CD4-positive, alpha-beta T cell (primary cell): ENCODE measurements at regions not wholly inside any gene's neighbourhood (a gene's known extent, or its start where the extent isn't known, plus 50 kb on each side); places are given as distances from the start of the nearest gene placed in this dataset.

Experiments used
- ATAC-seq: fragments of 200-7000 bp; cut with Tn5 transposase; one replicate; pipeline ENCODE4 v1.10.0; 2022; ENCODE audit warnings: mild to moderate bottlenecking; ENCODE audit not compliant: poor library complexity
- CTCF ChIA-PET: fragments of 350-600 bp; sonication (Branson Sonifier 250); formaldehyde crosslinking; loops from one replicate; lab custom pipeline; 2021; ENCODE audit warnings: antibody characterized with exemption, inconsistent platforms; lab: Charles Lee
- POLR2A ChIA-PET: fragments of 350-600 bp; sonication (Branson Sonifier 250); formaldehyde crosslinking; loops from one replicate; lab custom pipeline; 2021; ENCODE audit warnings: antibody characterized with exemption, inconsistent platforms; lab: Charles Lee
- DNase-seq, 14 experiments: peaks; one replicate each; pipeline ENCODE4 v3.0.0-alpha.2; 2013 to 2020; ENCODE audit warnings: mixed read lengths in 2 of 14
- H3K27ac ChIP-seq, 2 donors: one replicate each; pipeline versions ENCODE4 v1.5.1 to v1.7.0; 2013; ENCODE audit warnings: low read length in 2 of 2, low read depth in 1 of 2, mild to moderate bottlenecking in 1 of 2
- H3K27me3 ChIP-seq, 2 experiments: 1 replicate in 1 of 2; 2 replicates in 1 of 2; pipeline versions ENCODE4 v1.6.1 to v1.7.0; 2013; ENCODE audit warnings: low read length in 2 of 2, control low read depth in 1 of 2, mild to moderate bottlenecking in 1 of 2, moderate library complexity in 1 of 2; ENCODE audit not compliant: insufficient read depth in 2 of 2, control insufficient read depth in 1 of 2
- H3K36me3 ChIP-seq: one replicate; pipeline ENCODE4 v1.6.1; 2013; ENCODE audit warnings: low read length, control low read depth; ENCODE audit not compliant: insufficient read depth
- H3K4me1 ChIP-seq: one replicate; pipeline ENCODE4 v1.6.1; 2013; ENCODE audit warnings: low read length, control low read depth; ENCODE audit not compliant: insufficient read depth
- H3K4me3 ChIP-seq: one replicate; pipeline ENCODE4 v1.5.1; 2013; ENCODE audit warnings: mild to moderate bottlenecking, low read length, moderate library complexity
- H3K9me3 ChIP-seq, 2 experiments: 1 replicate in 1 of 2; 2 replicates in 1 of 2; pipeline versions ENCODE4 v1.6.1 to v1.7.0; 2013; ENCODE audit warnings: low read length in 2 of 2, mild to moderate bottlenecking in 2 of 2, control low read depth in 1 of 2, moderate library complexity in 1 of 2; ENCODE audit not compliant: control insufficient read depth in 1 of 2, insufficient read depth in 1 of 2
- H3K27ac Mint-ChIP-seq: one replicate; pipeline ENCODE4 v1.8.0; 2020; ENCODE audit warnings: mixed read lengths
- H3K27me3 Mint-ChIP-seq: one replicate; pipeline ENCODE4 v1.8.0; 2021; ENCODE audit warnings: mixed read lengths
- H3K36me3 Mint-ChIP-seq: one replicate; pipeline ENCODE4 v1.8.0; 2021; ENCODE audit warnings: low read depth, mixed read lengths
- H3K4me1 Mint-ChIP-seq: one replicate; pipeline ENCODE4 v1.8.0; 2021; ENCODE audit warnings: low read depth, mixed read lengths
- H3K4me3 Mint-ChIP-seq: one replicate; pipeline ENCODE4 v1.8.0; 2020; ENCODE audit warnings: mild to moderate bottlenecking, mixed read lengths
- H3K9me3 Mint-ChIP-seq: one replicate; pipeline ENCODE4 v1.8.0; 2020; ENCODE audit warnings: mixed read lengths
- intact Hi-C, 2 experiments: fragments of 100-400 bp; cut with DNase I in 1 of 2; cut with micrococcal nuclease in 1 of 2; formaldehyde crosslinking; loops; one replicate each; pipeline versions ENCODE4 v1.15.1 to v1.9.0; 2023 to 2025; cut with DNase I, micrococcal nuclease
- TF ChIP-seq, protein P1 (sequence below): fragments of 200-600 bp; IDR thresholded peaks from one replicate; pipeline ENCODE4 v1.8.0; 2022; ENCODE audit warnings: antibody characterized with exemption, mild to moderate bottlenecking

GRCh38 chr10:130471486-130471885 lies 335.3 kb downstream of the GLRX3 start:
- peaks cover 0 to 3% of the 10 kb centered on the region in 2 experiments for H3K27me3 ChIP-seq
- H3K36me3 ChIP-seq = no peaks in the 10 kb centered on the region
- ATAC-seq (no peak), DNase-seq (no peak)
- ChIA-PET CTCF (no interaction called here), POLR2A (no interaction called here)
- peaks cover 0 to 29% of the 10 kb centered on the region in 2 experiments for H3K9me3 ChIP-seq
- H3K36me3 Mint-ChIP-seq = no peaks in the 10 kb centered on the region
- peaks cover 7% of the 10 kb centered on the region for H3K9me3 Mint-ChIP-seq
- TF ChIP-seq, protein P1, sequence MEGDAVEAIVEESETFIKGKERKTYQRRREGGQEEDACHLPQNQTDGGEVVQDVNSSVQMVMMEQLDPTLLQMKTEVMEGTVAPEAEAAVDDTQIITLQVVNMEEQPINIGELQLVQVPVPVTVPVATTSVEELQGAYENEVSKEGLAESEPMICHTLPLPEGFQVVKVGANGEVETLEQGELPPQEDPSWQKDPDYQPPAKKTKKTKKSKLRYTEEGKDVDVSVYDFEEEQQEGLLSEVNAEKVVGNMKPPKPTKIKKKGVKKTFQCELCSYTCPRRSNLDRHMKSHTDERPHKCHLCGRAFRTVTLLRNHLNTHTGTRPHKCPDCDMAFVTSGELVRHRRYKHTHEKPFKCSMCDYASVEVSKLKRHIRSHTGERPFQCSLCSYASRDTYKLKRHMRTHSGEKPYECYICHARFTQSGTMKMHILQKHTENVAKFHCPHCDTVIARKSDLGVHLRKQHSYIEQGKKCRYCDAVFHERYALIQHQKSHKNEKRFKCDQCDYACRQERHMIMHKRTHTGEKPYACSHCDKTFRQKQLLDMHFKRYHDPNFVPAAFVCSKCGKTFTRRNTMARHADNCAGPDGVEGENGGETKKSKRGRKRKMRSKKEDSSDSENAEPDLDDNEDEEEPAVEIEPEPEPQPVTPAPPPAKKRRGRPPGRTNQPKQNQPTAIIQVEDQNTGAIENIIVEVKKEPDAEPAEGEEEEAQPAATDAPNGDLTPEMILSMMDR = no peak
- no peak overlapping the region for H3K4me3 ChIP-seq
- intact Hi-C loops = no loop called here
- H3K4me3 Mint-ChIP-seq = no peak overlapping the region
- no peaks in the 10 kb centered on the region for H3K4me1 Mint-ChIP-seq
- H3K27ac Mint-ChIP-seq = no peak overlapping the region
- no peaks in the 10 kb centered on the region for H3K27me3 Mint-ChIP-seq
- H3K27ac ChIP-seq = no peak overlapping the region
- H3K4me1 ChIP-seq = no peaks in the 10 kb centered on the region

DNA sequence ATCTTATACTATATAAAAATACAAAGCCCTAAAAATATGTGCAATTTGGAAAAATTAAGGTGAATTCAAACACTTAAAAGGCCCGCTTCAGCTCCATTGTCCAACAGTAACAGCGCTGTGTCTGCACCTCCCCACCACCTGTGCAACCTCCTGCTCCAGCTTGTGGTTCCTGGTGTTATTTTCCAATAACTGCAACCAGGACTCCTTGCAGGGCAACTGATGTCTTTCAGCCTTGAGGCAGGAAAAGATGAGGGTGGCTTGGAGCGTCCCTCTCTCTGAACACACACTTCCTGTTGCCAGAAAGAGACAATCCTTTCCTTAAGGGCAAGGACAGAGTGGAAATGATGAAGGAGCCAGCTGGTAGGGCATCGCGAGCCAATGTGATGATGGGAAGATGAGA lies 336.0 kb downstream of the GLRX3 start:
- ChIA-PET CTCF (no interaction called here), POLR2A (no interaction called here)
- TF ChIP-seq, protein P1 = no peak
- H3K4me1 Mint-ChIP-seq = no peaks in the 10 kb centered on the region
- ATAC-seq (no peak), DNase-seq (no peak)
- H3K4me3 Mint-ChIP-seq = no peak overlapping the region
- no peaks in the 10 kb centered on the region for H3K4me1 ChIP-seq
- intact Hi-C loops = no loop called here
- no peaks in the 10 kb centered on the region for H3K27me3 Mint-ChIP-seq
- H3K36me3 ChIP-seq = no peaks in the 10 kb centered on the region
- H3K27ac ChIP-seq = no peak overlapping the region
- H3K27ac Mint-ChIP-seq = no peak overlapping the region
- peaks cover 7% of the 10 kb centered on the region for H3K9me3 Mint-ChIP-seq
- H3K9me3 ChIP-seq = peaks cover 0 to 31% of the 10 kb centered on the region in 2 experiments
- no peaks in the 10 kb centered on the region for H3K36me3 Mint-ChIP-seq
- H3K27me3 ChIP-seq = peaks cover 0 to 3% of the 10 kb centered on the region in 2 experiments
- no peak overlapping the region for H3K4me3 ChIP-seq

GRCh38 chr10:130474591-130474990 lies 338.4 kb downstream of the GLRX3 start:
- H3K4me3 ChIP-seq = no peak overlapping the region
- Mint-ChIP-seq H3K4me1 (no peaks in the 10 kb centered on the region), H3K36me3 (no peaks in the 10 kb centered on the region), H3K27ac (no peak overlapping the region), H3K27me3 (no peaks in the 10 kb centered on the region), H3K9me3 (no peaks in the 10 kb centered on the region), H3K4me3 (no peak overlapping the region)
- H3K4me1 ChIP-seq = no peaks in the 10 kb centered on the region
- CTCF ChIA-PET = no interaction called here
- H3K27ac ChIP-seq = no peak overlapping the region
- H3K27me3 ChIP-seq = peaks cover 0 to 3% of the 10 kb centered on the region in 2 experiments
- TF ChIP-seq, protein P1 = no peak
- no peak for ATAC-seq
- no peak for DNase-seq
- intact Hi-C loops = no loop called here
- POLR2A ChIA-PET = no interaction called here
- H3K9me3 ChIP-seq = peaks cover 0 to 30% of the 10 kb centered on the region in 2 experiments
- no peaks in the 10 kb centered on the region for H3K36me3 ChIP-seq
